Stimulated activated naive CD8-positive, alpha-beta T cell treated with anti-CD3 and anti-CD28 coated beads, Interleukin-15, amount 100 ng/mL, for 72 hours (primary cell): ENCODE measurements at regions not wholly inside any gene's neighbourhood (a gene's known extent, or its start where the extent isn't known, plus 50 kb on each side); places are given as distances from the start of the nearest gene placed in this dataset.
"Not testable (repeated sequence)": the region's sequence is repeated elsewhere in the genome, so short reads cannot be mapped to it uniquely, and the experiment has no call there.

Experiments
- ATAC-seq: fragments of 150-1000 bp; cut with Tn5 transposase; 2 replicates; pipeline ENCODE4 v1.10.0; 2021; ENCODE audit warnings: mild to moderate bottlenecking, moderate library complexity
- DNase-seq, 2 donors: peaks; one replicate each; pipeline ENCODE4 v3.0.0; 2021 to 2022
- H3K27ac Mint-ChIP-seq, 2 donors: one replicate each; pipeline ENCODE4 v1.8.0; 2022; ENCODE audit warnings: mild to moderate bottlenecking in 2 of 2, mixed read lengths in 2 of 2, moderate library complexity in 2 of 2
- H3K27me3 Mint-ChIP-seq: one replicate; pipeline ENCODE4 v1.8.0; 2022; ENCODE audit warnings: mixed read lengths
- H3K4me1 Mint-ChIP-seq: one replicate; pipeline ENCODE4 v1.8.0; 2022; ENCODE audit warnings: mild to moderate bottlenecking, mixed read lengths
- H3K4me3 Mint-ChIP-seq, 2 donors: one replicate each; pipeline ENCODE4 v1.8.0; 2022; ENCODE audit warnings: mild to moderate bottlenecking in 2 of 2, mixed read lengths in 2 of 2, moderate library complexity in 1 of 2
- H3K9me3 Mint-ChIP-seq, 2 donors: one replicate each; pipeline ENCODE4 v1.8.0; 2022; ENCODE audit warnings: mixed read lengths in 2 of 2

DNA sequence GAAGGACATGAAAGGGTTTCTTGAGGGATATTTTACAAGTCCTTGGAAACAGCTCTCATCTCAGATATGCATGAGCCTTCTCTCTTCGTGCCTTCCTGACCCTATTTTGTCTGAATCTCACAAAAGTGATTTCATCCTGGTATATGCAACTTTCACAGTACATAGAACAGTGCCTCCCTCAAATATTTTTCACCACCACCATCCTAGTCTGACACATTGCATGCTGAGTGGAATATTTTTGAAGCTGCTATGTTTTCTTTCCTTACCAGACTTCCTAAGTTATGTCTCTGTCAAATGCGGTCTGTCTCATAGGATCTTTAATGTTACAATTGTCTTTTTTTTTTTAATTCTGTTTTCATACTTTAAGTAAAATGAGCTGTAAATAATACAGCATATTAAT, 673.3 kb upstream of the LRRN3 start:
- H3K9me3 Mint-ChIP-seq, result no peaks in the 10 kb centered on the region
- no peak overlapping the region for H3K4me3 Mint-ChIP-seq
- no peaks in the 10 kb centered on the region for H3K27me3 Mint-ChIP-seq
- ATAC-seq, result no peak
- no peak overlapping the region for H3K27ac Mint-ChIP-seq
- no peak for DNase-seq
- H3K4me1 Mint-ChIP-seq, result no peaks in the 10 kb centered on the region

DNA sequence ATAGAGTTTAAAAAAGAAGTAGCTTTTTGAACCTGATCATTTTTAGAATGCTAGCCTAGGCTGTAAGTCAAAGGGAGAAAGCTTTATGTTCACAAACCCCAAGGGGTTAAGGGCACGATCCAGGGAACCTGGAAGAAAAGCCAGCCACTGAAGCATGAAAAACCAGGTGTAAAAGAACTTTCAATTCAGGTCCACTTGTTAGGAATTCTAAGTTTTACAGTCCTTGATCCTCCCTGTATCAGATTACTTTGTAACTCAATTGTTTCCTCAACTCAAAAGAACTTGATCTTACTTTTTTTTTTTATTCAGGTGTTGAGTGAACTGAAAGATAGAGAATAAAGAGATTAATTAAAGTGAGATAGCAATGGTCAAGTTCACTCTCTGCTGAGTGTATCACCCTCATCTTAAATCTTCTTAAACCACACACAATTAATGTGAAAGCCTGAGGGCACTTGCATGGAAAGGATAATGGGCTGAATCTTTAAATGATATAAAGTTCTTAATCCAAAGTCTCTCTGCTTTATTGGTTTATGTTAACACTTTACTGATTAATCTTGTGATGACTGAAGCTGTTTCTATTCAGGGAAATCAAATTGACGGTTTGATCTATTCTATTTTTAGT, 672.2 kb upstream of the LRRN3 start:
- no peaks in the 10 kb centered on the region for H3K4me1 Mint-ChIP-seq
- H3K27me3 Mint-ChIP-seq, result no peaks in the 10 kb centered on the region
- H3K4me3 Mint-ChIP-seq, result no peak overlapping the region
- H3K9me3 Mint-ChIP-seq, result no peaks in the 10 kb centered on the region
- ATAC-seq (no peak), DNase-seq (no peak)
- no peak overlapping the region for H3K27ac Mint-ChIP-seq

DNA sequence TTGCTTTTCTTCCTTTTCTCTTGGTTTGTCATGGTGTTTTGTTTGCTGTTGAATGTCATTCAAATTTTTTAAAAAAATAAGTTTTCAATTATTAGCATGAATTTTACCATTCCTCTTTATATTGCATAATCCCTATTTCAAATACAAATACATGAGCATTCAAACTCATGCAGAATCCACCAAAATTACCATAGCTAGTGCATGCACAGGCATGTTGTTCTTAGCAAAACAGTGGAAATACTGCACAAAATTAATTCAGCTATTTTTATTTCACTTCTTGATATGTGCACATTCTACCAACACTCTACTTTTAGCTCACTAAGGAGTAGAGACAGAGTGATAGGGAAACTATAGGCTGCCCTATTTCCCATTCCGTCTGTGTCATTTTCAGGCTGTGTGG, 670.1 kb upstream of the LRRN3 start:
- Mint-ChIP-seq H3K9me3 (no peaks in the 10 kb centered on the region), H3K4me3 (no peak overlapping the region), H3K27me3 (no peaks in the 10 kb centered on the region), H3K4me1 (no peaks in the 10 kb centered on the region), H3K27ac (no peak overlapping the region)
- DNase-seq, result no peak
- ATAC-seq, result no peak

DNA sequence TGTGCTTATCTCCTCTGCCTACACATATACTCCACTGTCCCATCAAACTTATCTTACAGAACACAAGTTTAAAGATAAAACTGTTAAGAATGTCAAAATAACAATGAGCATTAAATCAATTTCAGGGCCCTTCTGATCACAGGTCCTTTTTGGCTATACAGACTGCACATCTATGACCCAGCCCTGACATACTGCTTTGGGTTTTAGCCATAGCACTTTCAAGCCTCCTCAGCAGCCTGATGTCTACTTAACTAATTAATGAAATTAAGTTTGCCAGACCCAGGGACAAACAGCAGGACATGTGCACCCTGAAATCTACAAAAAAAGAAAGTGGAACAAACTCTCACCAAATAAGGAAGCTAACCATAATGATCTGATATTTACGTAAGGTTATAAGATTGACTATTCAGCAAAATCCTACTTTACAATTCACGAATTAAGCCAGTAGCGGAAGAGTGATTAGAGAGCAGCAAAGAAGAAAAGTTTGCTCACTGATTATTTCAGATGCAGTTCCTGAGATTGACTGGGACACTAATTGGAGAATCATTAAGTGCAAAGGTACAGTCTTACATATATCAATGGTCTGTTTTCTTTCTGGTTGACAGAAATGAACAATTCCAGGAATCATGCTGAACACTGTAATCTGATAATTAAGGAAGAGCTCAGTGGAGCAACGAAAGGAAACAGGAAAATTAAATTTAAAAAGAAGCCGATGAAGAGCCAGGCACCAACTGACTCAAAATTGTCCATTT, 669.3 kb upstream of the LRRN3 start:
- no peak for DNase-seq
- Mint-ChIP-seq H3K27ac (no peak overlapping the region), H3K4me1 (no peaks in the 10 kb centered on the region), H3K9me3 (no peaks in the 10 kb centered on the region), H3K4me3 (no peak overlapping the region), H3K27me3 (no peaks in the 10 kb centered on the region)
- ATAC-seq, result no peak

DNA sequence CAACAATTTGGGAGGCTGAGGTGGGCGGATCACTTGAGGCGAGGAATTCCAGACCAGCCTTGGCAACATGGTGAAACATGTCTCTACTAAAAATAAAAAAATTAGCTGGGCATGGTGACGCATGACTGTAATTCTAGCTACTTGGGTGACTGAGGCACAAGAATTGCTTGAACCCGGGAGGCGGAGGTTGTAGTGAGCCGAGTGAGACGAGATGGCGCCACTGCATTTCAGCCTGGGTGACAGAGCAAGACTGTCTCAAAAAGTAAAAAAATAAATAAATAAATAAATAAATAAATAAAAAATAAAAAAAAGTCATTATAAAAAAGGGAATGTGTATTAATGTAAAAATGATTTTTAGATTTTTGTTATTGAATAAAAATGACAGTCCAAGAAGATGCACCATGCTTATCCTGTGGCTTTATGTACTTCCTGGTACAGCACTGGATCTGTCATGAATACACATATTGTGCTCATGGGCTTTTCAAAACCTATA, 658.8 kb upstream of the LRRN3 start:
- Mint-ChIP-seq H3K9me3 (no peaks in the 10 kb centered on the region), H3K27ac (peak overlapping the region in 1 of 2 donors; percentile 48), H3K4me3 (no peak overlapping the region), H3K4me1 (no peaks in the 10 kb centered on the region), H3K27me3 (no peaks in the 10 kb centered on the region)
- DNase-seq (no peak), ATAC-seq (no peak)

DNA sequence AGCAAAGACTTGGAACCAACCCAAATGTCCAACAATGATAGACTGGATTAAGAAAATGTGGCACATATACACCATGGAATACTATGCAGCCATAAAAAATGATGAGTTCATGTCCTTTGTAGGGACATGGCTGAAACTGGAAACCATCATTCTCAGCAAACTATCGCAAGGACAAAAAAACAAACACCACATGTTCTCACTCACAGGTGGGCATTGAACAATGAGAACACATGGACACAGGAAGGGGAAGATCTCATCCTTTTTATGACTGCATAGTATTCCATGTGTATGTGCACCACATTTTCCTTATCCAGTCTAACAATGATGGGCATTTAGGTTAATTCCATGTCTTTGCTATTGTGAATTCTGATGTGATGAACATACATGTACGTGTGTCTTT, 652.0 kb upstream of the LRRN3 start:
- not testable (repeated sequence) for H3K9me3 Mint-ChIP-seq, H3K27ac Mint-ChIP-seq, ATAC-seq, H3K4me3 Mint-ChIP-seq, H3K27me3 Mint-ChIP-seq, H3K4me1 Mint-ChIP-seq, DNase-seq

DNA sequence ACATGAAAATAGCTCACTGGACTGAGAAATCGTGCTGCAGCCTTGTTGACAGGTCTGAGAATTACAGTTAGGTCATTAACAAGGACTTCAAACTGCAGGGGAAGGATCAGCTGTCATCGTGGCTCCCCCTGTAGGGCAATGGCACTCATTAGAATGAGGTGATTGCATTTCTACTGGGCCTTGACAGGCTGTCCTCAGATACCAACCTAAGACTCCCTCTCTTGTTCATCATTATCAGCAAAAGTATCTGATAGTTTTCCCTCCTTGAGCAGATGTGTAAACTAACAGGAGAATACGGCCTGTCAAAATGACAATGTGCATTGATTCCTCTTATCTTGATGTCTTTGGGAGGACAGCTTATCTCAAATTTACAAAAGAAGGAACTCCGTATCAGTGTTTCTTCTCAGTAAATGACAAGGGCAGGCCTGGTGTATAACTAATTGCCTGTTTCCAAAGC, 648.5 kb upstream of the LRRN3 start:
- H3K27me3 Mint-ChIP-seq, result no peaks in the 10 kb centered on the region
- H3K4me1 Mint-ChIP-seq, result no peaks in the 10 kb centered on the region
- no peak overlapping the region for H3K4me3 Mint-ChIP-seq
- peak in 1 of 2 donors; percentile 7 for DNase-seq
- H3K27ac Mint-ChIP-seq, result no peak overlapping the region
- no peaks in the 10 kb centered on the region for H3K9me3 Mint-ChIP-seq
- peak; percentile 49 for ATAC-seq

DNA sequence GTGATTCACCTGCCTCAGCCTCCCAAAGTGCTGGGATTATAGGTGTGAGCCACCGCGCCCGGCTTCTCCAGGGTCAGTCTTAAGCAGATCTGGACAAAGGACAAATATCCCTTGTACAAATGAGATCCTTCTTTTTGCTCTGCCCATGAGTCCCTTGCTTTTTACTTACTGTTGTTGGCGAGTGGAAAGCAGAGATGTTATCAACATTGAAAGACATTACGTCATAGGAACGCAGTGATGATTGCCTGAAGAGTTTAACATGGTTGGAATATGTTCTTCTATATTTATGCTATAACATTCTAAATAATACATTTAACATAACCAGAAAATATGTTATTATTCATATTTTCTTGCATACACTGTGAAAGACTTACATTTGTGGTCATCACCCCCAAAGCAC, 644.3 kb upstream of the LRRN3 start:
- no peak for ATAC-seq
- no peak for DNase-seq
- H3K27me3 Mint-ChIP-seq, result no peaks in the 10 kb centered on the region
- H3K4me1 Mint-ChIP-seq, result no peaks in the 10 kb centered on the region
- H3K4me3 Mint-ChIP-seq, result no peak overlapping the region
- no peaks in the 10 kb centered on the region for H3K9me3 Mint-ChIP-seq
- H3K27ac Mint-ChIP-seq, result no peak overlapping the region

DNA sequence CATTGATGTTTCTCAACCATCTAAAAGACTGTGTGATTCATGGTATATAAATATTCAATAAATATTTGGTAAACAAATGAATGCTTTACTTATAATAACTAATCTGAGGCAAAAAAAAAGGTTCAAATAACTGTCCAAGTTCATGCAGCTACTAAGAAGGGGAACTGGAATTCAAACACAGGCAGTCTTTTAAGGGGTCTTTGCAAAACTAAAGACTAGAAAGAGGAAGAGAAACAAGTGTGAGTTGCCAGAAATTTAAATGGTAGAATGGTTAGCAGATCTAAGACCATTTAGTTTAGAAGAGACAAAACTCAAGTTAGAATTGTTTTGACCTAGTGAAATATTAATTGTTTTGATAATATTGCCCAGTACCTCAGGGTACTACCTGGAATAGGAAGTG, 642.0 kb upstream of the LRRN3 start:
- no peaks in the 10 kb centered on the region for H3K27me3 Mint-ChIP-seq
- H3K9me3 Mint-ChIP-seq, result no peaks in the 10 kb centered on the region
- no peak overlapping the region for H3K4me3 Mint-ChIP-seq
- no peak for DNase-seq
- H3K4me1 Mint-ChIP-seq, result no peaks in the 10 kb centered on the region
- ATAC-seq, result no peak
- no peak overlapping the region for H3K27ac Mint-ChIP-seq

DNA sequence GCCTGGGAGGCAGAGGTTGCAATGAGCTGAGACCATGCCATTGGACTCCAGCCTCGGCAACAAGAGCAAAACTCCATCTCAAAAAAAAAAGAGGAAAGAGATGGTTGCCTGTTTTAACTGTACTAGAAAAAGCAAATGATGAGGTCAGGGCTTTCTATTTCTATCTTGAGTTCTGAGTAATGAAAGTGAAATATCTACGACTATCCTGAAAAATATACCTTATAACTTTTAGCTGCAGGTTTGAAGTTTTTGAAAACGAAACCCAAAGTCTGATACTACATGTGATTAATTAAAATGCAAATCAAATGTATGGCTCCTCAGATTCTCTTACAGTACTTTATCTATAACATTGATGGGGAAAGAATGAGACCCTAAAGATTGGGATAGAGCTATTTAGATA, 636.2 kb upstream of the LRRN3 start:
- Mint-ChIP-seq H3K27ac (no peak overlapping the region), H3K4me3 (no peak overlapping the region), H3K4me1 (no peaks in the 10 kb centered on the region), H3K9me3 (no peaks in the 10 kb centered on the region), H3K27me3 (no peaks in the 10 kb centered on the region)
- ATAC-seq (no peak), DNase-seq (no peak)

DNA sequence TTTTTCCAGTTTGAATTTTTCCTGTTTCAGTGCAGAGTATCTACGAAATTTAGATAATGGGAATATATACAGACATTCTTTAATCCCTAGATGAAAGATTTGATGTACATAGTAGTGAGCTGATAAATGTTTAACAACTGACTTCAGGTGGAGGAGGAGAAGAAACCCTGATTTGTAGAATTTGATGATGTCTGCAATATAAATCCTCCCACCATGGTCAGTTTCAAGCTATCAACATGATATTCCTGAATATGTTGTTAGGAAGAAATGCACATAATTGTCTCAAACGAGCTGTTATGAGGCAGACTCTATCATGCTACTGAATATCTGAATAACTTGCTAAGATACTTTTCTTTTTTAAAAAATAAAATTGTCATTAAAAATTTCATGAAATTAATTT, 629.3 kb upstream of the LRRN3 start:
- Mint-ChIP-seq H3K9me3 (no peaks in the 10 kb centered on the region), H3K27me3 (peaks cover 8% of the 10 kb centered on the region), H3K4me3 (no peak overlapping the region), H3K4me1 (no peaks in the 10 kb centered on the region), H3K27ac (no peak overlapping the region)
- DNase-seq (no peak), ATAC-seq (no peak)

DNA sequence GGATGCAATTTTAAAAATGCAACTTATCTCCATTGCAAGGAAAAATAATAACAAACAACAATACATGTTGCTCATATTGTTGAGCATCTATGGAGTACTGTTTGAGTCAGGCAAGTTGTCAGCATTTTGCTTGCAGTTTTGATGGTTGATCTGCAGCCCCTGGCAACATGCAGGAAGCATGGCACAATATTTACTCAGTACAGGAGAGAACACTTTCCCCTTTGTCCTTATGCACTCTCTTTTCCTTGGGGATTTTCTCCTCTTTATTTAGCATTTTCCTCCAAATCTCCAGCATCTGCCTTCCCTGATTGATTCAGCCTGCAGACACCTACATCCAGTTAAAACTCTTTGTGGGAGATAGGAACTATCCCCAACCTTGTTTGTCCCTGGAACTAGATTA, 620.5 kb upstream of the LRRN3 start:
- DNase-seq (no peak), ATAC-seq (no peak)
- Mint-ChIP-seq H3K9me3 (peaks cover 4 to 7% of the 10 kb centered on the region in 2 donors), H3K27ac (no peak overlapping the region), H3K4me1 (no peaks in the 10 kb centered on the region), H3K4me3 (no peak overlapping the region), H3K27me3 (no peaks in the 10 kb centered on the region)

DNA sequence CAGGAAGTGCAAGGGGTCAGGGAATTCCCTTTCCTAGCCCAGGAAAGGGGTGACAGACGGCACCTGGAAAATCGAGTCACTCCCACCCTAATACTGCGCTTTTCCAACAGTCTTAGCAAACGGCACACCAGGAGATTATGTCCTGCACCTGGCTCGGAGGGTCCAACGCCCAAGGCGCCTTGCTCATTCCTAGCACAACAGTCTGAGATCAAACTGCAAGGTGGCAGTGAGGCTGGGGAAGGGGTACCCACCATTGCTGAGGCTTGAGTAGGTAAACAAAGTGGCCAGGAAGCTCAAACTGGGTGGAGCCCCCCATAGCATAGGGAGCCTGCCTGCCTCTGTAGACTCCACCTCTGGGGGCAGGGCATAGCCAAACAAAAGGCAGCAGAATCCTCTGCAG, 618.5 kb upstream of the LRRN3 start:
- not testable (repeated sequence) for DNase-seq, H3K4me3 Mint-ChIP-seq, H3K27ac Mint-ChIP-seq, H3K9me3 Mint-ChIP-seq, ATAC-seq, H3K4me1 Mint-ChIP-seq, H3K27me3 Mint-ChIP-seq

DNA sequence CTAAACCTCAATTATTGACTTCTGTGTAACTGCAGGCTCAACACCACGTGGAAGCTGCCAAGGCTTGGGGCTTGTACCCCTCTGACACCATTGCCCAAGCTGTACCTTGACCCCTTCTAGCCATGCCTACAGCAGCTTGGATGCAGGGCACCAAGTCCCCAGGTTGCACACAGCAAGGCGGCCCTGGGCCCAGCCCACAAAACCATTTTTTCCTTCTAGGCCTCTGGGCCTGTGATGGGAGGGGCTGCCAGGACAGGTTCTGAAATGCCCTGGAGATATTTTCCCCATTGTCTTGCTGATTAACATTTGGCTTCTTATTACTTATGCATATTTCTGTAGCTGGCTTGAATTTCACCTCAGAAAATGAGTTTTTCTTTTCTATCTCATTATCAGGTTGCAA, 610.0 kb upstream of the LRRN3 start:
- Mint-ChIP-seq H3K4me1 (no peaks in the 10 kb centered on the region), H3K9me3 (peaks cover 18 to 45% of the 10 kb centered on the region in 2 donors), H3K27ac (no peak overlapping the region), H3K27me3 (no peaks in the 10 kb centered on the region), H3K4me3 (no peak overlapping the region)
- DNase-seq (no peak), ATAC-seq (no peak)

DNA sequence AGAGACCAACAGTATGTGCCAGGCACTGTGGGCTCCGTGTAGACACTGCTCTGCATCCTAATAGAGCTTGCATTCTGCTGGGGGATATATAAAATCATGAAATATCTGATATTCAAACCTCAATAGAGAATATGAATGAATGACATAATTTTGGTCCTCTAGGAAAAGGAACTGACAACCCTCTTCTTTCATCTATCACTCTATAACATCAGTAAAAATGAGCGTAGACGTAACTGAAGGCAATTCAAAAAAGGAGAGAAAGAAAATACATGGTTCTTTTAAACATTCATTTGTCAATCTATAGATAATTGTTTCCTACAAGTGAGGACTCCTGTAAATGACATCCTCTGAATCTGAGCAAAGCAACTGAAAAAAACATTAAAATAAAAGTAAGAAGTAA, 607.4 kb upstream of the LRRN3 start:
- Mint-ChIP-seq H3K4me1 (no peaks in the 10 kb centered on the region), H3K9me3 (peaks cover 18 to 45% of the 10 kb centered on the region in 2 donors), H3K4me3 (no peak overlapping the region), H3K27me3 (no peaks in the 10 kb centered on the region), H3K27ac (no peak overlapping the region)
- no peak for ATAC-seq
- no peak for DNase-seq

DNA sequence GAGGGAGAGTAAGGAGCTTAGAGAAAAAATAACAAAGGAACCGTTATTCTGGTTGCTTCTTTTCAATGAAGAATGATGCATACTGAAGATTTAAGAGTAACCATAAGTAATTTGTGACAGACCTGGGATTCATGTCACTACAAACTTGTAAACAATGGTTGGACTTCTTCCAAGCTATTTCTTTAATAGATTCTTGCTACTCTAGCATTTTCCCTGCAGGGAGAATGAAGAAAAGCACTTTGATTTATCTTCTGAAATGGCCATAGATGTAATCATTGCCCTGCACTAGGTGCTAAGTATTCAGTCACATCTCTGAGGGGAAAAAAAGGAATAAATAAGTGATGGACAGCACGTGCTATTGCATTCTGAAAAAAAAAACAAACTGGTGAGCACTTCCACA, 606.6 kb upstream of the LRRN3 start:
- ATAC-seq (no peak), DNase-seq (no peak)
- Mint-ChIP-seq H3K27me3 (no peaks in the 10 kb centered on the region), H3K9me3 (peaks cover 11 to 37% of the 10 kb centered on the region in 2 donors), H3K27ac (no peak overlapping the region), H3K4me1 (no peaks in the 10 kb centered on the region), H3K4me3 (no peak overlapping the region)

DNA sequence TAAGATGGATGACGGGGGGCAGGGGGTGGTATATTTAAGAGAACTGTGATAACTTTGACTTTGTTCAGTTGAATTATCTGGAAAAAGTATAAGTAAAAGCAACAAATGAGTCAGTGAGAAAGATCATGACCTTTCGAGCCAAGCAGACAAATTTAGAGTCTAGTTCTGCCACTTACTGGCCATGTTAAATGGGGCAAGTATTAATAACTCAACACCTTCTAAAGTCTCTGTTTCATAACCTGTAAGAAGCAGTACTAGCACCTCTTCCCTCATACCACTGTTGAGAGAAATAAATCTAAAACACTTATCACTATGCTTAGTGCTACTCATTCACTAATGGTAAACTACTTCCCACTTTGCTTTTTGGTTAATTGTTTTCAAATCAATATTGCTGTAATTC, 604.4 kb upstream of the LRRN3 start:
- DNase-seq, result no peak
- Mint-ChIP-seq H3K27me3 (no peaks in the 10 kb centered on the region), H3K9me3 (peaks cover 10 to 15% of the 10 kb centered on the region in 2 donors), H3K4me1 (no peaks in the 10 kb centered on the region), H3K4me3 (no peak overlapping the region), H3K27ac (no peak overlapping the region)
- ATAC-seq, result no peak
